GM19455 (cell line): ENCODE measurements at regions not wholly inside any gene's neighbourhood (a gene's known extent, or its start where the extent isn't known, plus 50 kb on each side); places are given as distances from the start of the nearest gene placed in this dataset.

Source experiments
- ATAC-seq: cut with Tn5 transposase; IDR thresholded peaks from one replicate; pipeline ENCODE4 v1.9.1; 2021; ENCODE audit not compliant: unreplicated experiment

DNA sequence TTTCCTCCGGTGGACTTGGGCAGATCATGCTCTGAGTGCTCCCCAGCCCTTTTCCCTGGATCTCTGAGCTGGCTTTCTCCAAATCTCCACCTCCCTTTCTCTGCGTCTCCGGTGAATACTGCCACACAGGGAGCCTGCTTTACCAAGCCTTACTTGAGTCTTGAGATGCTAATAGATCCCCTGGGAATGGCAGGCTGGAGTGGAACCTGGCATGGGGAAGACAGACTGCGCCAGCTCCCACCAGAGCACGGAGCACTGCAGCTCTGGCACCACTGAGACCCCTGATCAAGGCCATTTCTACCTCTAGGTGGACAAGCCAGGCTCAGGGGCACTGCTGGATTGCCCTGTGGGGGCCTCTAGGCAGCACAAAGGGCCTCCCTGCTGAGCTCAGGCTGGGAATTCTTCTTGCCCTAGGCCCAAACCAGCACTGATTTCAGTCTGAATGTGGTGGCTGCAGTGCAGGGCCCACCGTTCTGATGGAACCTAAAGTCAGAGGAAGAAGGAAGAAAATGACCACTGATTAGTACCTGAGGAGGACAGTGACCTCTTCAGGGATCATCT is 74.3 kb upstream of the CRHR1 start:
- no peak for ATAC-seq

DNA sequence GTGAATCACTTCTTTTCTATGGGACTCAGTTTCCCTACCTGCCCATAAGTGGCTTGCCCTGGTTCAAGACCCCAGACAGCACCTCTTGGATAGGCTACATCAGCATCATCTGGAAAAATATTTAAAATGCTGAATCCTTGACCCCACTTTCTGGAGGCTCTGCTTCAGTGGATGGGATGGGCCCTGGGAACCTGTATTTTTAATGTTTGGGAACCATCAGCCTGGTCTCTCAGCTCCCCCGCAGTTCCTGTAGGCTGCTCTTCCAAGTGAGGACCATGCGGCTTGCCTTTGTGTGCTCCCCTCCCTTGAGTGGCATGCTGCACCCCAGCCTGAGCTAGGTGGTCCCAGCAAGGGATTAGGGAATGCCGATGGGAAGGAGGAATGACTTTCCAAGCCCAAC is 68.3 kb upstream of the CRHR1 start:
- ATAC-seq: no peak

DNA sequence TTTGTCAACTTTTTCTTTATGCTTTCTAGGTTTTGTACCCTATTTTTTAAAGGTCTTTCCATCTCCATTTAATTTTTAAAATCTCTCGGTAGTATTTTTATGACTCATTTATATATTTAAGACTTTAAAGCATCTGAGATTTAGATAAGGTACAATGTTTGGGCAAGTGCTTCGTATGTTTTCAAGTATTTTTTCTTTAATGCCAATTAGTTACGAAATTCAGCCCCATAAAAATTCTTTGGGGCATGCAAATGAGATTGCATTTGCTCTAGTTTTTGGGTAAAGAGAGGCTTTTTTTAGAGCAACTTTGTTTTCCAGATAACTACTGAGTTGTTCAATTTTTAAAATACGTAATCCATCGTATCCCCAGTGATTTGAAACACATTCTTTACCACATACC is 65.3 kb upstream of the CRHR1 start:
- ATAC-seq: no peak

DNA sequence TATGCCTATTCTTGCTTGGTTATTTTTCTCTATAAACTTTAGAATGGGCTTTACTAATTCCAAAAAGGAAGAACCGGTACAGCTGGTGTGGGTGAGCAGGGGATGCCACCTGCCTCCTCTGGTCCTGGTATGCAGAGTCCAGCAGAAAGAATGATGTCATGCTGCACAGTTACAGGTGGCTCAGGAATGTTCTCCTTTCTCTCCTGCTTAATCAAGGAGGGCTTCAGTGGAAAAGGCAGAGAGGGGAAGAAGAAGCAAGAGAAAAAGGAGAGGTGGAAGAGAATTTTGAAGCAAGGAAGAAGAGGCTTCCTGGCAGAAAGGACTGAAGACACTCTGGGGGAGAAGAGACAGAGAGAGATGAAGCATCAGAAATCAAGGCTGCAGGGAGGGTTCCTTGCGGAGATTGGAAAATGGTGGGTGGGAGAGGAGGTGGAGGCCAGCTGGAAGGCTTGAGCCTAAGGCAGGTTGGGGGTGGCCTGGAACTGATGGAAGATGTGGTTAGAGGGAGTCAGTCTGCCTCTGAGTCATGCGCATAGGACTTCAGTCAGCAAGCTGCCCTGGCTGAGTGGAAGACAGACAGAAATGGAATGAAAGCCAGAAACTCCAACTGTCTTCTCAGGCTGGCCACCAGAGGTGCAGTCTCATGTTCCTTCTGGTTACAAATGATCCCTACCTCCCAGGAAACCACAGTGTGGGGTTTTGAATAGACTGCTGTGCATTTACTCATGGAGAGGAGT is 64.6 kb upstream of the CRHR1 start:
- no peak for ATAC-seq

DNA sequence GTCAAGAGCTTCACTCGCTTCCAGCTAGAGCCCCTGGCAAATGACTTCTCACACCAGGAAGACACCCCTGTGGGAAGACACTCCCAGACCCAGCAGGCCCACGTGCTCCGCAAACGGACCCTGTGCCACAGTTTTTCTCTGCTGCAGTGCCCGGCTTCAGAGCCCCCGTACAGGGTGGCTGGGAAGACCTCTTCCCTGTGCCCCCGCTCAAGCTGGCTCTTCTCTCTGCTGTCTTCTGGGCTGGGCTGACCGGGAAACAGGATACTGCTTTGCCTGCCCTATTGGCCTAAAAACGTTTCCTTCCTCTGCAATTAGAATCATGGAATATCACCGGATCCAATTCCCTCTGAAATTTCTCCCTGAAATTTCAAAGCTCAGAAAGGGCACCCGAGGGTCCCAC is 63.7 kb upstream of the CRHR1 start:
- no peak for ATAC-seq

DNA sequence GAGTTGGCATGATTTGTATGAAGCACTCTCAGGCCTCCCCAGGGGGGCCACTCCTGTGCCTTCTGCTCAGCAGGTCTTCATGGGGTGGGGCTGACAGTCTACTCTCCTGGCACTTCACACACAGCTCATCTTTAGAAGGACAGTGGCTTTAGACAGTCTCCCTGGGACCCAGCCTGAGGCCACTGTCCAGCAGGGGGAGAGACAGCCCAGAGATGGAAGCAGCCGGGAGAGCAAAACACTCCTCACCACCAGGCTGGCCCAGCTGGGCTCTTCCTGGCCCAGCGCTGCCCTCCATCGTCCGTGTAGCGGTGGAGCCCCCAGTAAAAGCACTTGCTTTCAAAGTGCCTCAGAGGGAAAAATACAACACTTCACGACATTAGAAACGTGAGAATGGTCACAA is 62.0 kb upstream of the CRHR1 start:
- ATAC-seq: no peak

GRCh38 chr17:45729294-45729907 is 54.7 kb upstream of the CRHR1 start:
- no peak for ATAC-seq

DNA sequence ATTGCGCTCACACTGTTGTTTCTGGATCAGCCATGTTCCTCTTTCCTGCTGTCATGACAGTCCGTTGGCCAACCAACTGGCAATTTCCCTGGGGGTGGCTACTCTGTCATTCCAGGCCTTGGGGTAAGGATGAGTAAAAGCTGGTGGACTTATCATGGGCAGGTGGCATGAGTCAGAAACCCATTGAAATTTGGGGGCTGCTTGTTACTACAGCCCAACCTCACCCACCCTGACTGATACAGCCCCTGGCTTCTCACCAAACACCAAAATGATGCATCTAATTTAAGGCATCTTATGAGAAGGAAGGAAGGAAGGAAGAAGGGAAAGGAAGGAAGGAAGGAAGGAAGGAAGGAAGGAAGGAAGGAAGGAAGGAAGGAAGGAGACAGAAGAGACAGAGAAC is 53.9 kb upstream of the CRHR1 start:
- ATAC-seq: no peak

DNA sequence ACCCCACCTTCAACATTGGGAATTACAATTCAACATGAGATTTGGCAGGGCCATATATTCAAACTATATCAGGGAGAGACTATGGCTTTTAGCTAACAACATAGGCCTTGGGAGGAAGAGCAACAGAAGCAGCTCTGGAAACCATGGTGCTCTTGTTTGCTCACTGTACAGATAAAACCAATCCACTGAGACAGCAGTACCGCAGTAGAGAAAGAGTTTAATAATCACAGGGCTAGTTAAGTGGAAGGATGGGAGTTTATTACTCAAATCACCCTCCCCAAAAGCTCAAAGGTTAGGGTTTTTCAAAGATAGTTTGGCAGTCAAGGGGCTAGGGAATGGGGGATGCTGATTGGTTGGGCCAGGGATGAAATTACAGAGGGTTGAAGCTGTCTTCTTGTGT is 52.7 kb upstream of the CRHR1 start:
- no peak for ATAC-seq

DNA sequence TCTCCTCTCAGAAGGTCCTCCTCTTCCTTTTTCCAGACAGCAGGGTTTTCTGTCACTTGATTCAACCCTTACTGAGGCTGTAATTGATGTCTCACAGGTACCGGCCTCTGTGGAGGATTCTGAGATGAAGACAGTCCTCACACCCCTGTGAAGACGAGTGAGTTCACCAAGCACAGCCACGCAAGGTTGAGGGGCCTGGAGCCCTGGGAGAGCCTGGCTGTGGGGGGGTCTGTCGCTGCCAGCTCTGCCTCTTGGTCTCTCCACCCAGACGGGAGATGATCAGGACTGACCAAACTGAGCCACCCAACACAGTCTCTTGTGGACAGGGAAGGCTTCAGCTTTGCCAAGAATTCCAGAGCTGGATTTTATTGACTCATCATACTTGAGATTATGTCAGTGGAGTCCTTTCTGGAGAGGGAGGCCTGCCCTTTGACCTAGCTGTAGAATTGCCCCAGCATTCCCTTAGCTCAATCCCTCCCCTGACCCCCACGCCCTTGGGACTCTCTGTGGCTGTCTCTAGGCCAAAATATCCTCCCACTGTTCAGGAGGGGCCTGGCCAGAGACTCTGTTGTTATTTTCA is 51.1 kb upstream of the CRHR1 start:
- ATAC-seq: no peak

DNA sequence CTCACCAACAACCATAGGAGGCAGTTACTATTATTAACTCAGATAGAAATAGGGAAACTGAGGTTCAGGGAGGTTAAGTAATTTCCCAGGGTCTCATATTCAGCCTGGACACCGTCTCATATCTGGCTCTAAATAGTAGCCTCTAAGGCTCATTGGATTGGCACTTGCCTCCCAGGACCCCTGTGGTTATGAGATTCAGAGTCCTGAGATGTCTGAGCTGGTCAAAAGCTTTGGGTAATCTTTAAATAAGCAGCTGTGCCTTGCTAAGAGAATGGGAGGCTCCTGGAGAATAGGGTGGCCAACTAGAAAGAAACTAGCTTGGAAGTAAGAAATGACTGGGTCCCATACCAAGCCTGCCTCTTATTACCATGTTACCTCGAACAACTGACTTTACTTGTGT is 50.3 kb upstream of the CRHR1 start:
- no peak for ATAC-seq
